Neural cell (in vitro differentiated cells): ENCODE measurements at regions not wholly inside any gene's neighbourhood (a gene's known extent, or its start where the extent isn't known, plus 50 kb on each side); places are given as distances from the start of the nearest gene placed in this dataset.

ENCODE experiments used
- CTCF ChIP-seq: fragments of 450-650 bp; IDR thresholded peaks from 2 replicates; pipeline ENCODE4 v1.5.1; 2014; ENCODE audit warnings: antibody characterized with exemption, mild to moderate bottlenecking, moderate library complexity; ENCODE audit not compliant: poor library complexity, severe bottlenecking
- EZH2 ChIP-seq: fragments of 200-600, 300-800 bp; shearing (Covaris generic), sonication (generic); IDR thresholded peaks from 2 replicates; pipeline ENCODE4 v1.6.1; 2014; ENCODE audit warnings: antibody characterized with exemption, low read length, borderline replicate concordance, mild to moderate bottlenecking; ENCODE audit not compliant: insufficient read depth, poor library complexity, severe bottlenecking

GRCh38 chr17:52336796-52337195, 178.3 kb upstream of the CA10 start:
- TF ChIP-seq CTCF: no peak
- no peak for TF ChIP-seq EZH2
